SU-DHL-6 (cell line): ENCODE measurements at regions not wholly inside any gene's neighbourhood (a gene's known extent, or its start where the extent isn't known, plus 50 kb on each side); places are given as distances from the start of the nearest gene placed in this dataset.

Experiments used
- H2AFZ ChIP-seq: fragments of 200-600 bp; sonication (generic); 2 replicates; pipeline ENCODE4 v1.6.1; 2014; ENCODE audit warnings: low read depth, mild to moderate bottlenecking, moderate library complexity, mixed read lengths, antibody characterized with exemption, low read length; ENCODE audit not compliant: severe bottlenecking
- H3F3A ChIP-seq: fragments of 200-600 bp; shearing (Covaris generic); 2 replicates; pipeline ENCODE4 v1.6.0; 2016; ENCODE audit warnings: antibody characterized with exemption, mild to moderate bottlenecking; ENCODE audit not compliant: insufficient read depth
- H3K27ac ChIP-seq: fragments of 200-600 bp; sonication (generic); 2 replicates; pipeline ENCODE4 v1.5.1; 2016; ENCODE audit warnings: low read depth, mild to moderate bottlenecking, low read length, moderate library complexity, mixed read lengths
- H3K27me3 ChIP-seq: fragments of 200-600 bp; sonication (generic), shearing (Covaris generic); 2 replicates; pipeline ENCODE4 v1.6.0; 2014; ENCODE audit warnings: mild to moderate bottlenecking, low read length
- H3K36me3 ChIP-seq: fragments of 200-600 bp; sonication (generic); 2 replicates; pipeline ENCODE4 v1.6.1; 2014; ENCODE audit warnings: mild to moderate bottlenecking, low read length, mixed read lengths
- H3K4me2 ChIP-seq: fragments of 300-600, 200-600 bp; shearing (Covaris generic), sonication (generic); 2 replicates; pipeline ENCODE4 v1.6.0; 2014; ENCODE audit warnings: low read length, low read depth, mild to moderate bottlenecking; ENCODE audit not compliant: poor library complexity, severe bottlenecking
- H3K4me3 ChIP-seq: fragments of 200-600 bp; sonication (generic); 2 replicates; pipeline ENCODE4 v1.5.1; 2014; ENCODE audit warnings: antibody characterized with exemption, low read length, mild to moderate bottlenecking, mixed read lengths; ENCODE audit not compliant: insufficient read depth, poor library complexity, severe bottlenecking
- H3K79me2 ChIP-seq: fragments of 200-600 bp; sonication (generic); 2 replicates; pipeline ENCODE4 v1.6.1; 2014; ENCODE audit warnings: mild to moderate bottlenecking, low read length, moderate library complexity; ENCODE audit not compliant: insufficient read depth
- H3K9ac ChIP-seq: fragments of 200-600 bp; sonication (generic); 2 replicates; pipeline ENCODE4 v1.7.0; 2014; ENCODE audit warnings: mild to moderate bottlenecking, low read length
- H3K9me2 ChIP-seq: fragments of 200-600 bp; sonication (generic); replicated peaks from 2 replicates; pipeline ENCODE4 v1.6.1; 2014; ENCODE audit warnings: low read length; ENCODE audit not compliant: insufficient read depth
- H3K9me3 ChIP-seq: fragments of 200-600 bp; sonication (generic); 2 replicates; pipeline ENCODE4 v1.6.1; 2014; ENCODE audit warnings: low read length, mixed read lengths; ENCODE audit not compliant: insufficient read depth
- H4K20me1 ChIP-seq: fragments of 200-600 bp; sonication (generic); 2 replicates; pipeline ENCODE4 v1.6.1; 2014; ENCODE audit warnings: low read depth, mild to moderate bottlenecking, antibody characterized with exemption, low read length, moderate library complexity, mixed read lengths
- EZH2phosphoT487 ChIP-seq: fragments of 200-600 bp; sonication (generic), shearing (Covaris generic); conservative IDR thresholded peaks from 2 replicates; pipeline ENCODE4 v1.6.1; 2018; ENCODE audit warnings: mild to moderate bottlenecking, antibody characterized with exemption, low read length, moderate library complexity, mixed read lengths
- TF ChIP-seq, protein P1 (sequence below): fragments of 200-600 bp; sonication (generic); IDR thresholded peaks from one replicate; pipeline ENCODE4 v1.5.1; 2017; ENCODE audit warnings: antibody characterized with exemption, mild to moderate bottlenecking, low read length, moderate library complexity; ENCODE audit not compliant: insufficient read depth, poor library complexity, severe bottlenecking

GRCh38 chr3:181985386-181985785, 273.7 kb downstream of the SOX2 start:
- Histone ChIP-seq H3K4me3 (no peak overlapping the region), H3K79me2 (no peaks in the 10 kb centered on the region), H2AFZ (no peak overlapping the region), H4K20me1 (no peaks in the 10 kb centered on the region), H3K27me3 (no peaks in the 10 kb centered on the region; the same call in 1 of the 2 replicates), H3F3A (no peaks in the 10 kb centered on the region), H3K4me2 (no peak overlapping the region), H3K36me3 (no peaks in the 10 kb centered on the region), H3K9ac (no peak overlapping the region), H3K9me2 (no peaks in the 10 kb centered on the region), H3K27ac (no peak overlapping the region), H3K9me3 (no peaks in the 10 kb centered on the region)
- TF ChIP-seq EZH2phosphoT487, result no peak
- TF ChIP-seq, protein P1, sequence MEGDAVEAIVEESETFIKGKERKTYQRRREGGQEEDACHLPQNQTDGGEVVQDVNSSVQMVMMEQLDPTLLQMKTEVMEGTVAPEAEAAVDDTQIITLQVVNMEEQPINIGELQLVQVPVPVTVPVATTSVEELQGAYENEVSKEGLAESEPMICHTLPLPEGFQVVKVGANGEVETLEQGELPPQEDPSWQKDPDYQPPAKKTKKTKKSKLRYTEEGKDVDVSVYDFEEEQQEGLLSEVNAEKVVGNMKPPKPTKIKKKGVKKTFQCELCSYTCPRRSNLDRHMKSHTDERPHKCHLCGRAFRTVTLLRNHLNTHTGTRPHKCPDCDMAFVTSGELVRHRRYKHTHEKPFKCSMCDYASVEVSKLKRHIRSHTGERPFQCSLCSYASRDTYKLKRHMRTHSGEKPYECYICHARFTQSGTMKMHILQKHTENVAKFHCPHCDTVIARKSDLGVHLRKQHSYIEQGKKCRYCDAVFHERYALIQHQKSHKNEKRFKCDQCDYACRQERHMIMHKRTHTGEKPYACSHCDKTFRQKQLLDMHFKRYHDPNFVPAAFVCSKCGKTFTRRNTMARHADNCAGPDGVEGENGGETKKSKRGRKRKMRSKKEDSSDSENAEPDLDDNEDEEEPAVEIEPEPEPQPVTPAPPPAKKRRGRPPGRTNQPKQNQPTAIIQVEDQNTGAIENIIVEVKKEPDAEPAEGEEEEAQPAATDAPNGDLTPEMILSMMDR, result no peak

- Histone ChIP-seq H4K20me1 (no peaks in the 10 kb centered on the region), H3K4me2 (no peak overlapping the region), H3K9me2 (no peaks in the 10 kb centered on the region), H3K9me3 (no peaks in the 10 kb centered on the region), H3K27ac (no peak overlapping the region), H3K9ac (no peak overlapping the region), H3K36me3 (no peaks in the 10 kb centered on the region), H3F3A (no peaks in the 10 kb centered on the region), H2AFZ (no peak overlapping the region), H3K4me3 (no peak overlapping the region), H3K79me2 (no peaks in the 10 kb centered on the region), H3K27me3 (no peaks in the 10 kb centered on the region; the same call in 1 of the 2 replicates)
- TF ChIP-seq, protein P1, result no peak
- no peak for TF ChIP-seq EZH2phosphoT487
Measured at GRCh38 chr3:181987736-181988135, 276.0 kb downstream of the SOX2 start.

GRCh38 chr3:181998828-181999227, 287.1 kb downstream of the SOX2 start:
- no peak overlapping the region for H3K27ac ChIP-seq
- no peak overlapping the region for H3K4me3 ChIP-seq
- no peak overlapping the region for H3K9ac ChIP-seq
- no peaks in the 10 kb centered on the region for H3F3A ChIP-seq
- H3K27me3 ChIP-seq, result no peaks in the 10 kb centered on the region
- no peaks in the 10 kb centered on the region for H3K9me3 ChIP-seq
- no peaks in the 10 kb centered on the region for H4K20me1 ChIP-seq
- no peaks in the 10 kb centered on the region for H3K9me2 ChIP-seq
- H3K79me2 ChIP-seq, result no peaks in the 10 kb centered on the region
- no peak overlapping the region for H2AFZ ChIP-seq
- TF ChIP-seq, protein P1, result no peak
- TF ChIP-seq EZH2phosphoT487, result no peak
- H3K36me3 ChIP-seq, result no peaks in the 10 kb centered on the region
- no peak overlapping the region for H3K4me2 ChIP-seq
